PC-9 (cell line): ENCODE measurements at regions not wholly inside any gene's neighbourhood (a gene's known extent, or its start where the extent isn't known, plus 50 kb on each side); places are given as distances from the start of the nearest gene placed in this dataset.

Experiments
- BruUV-seq: library from RNA; stranded (reverse); fragments of 400-500 nt; replicated peaks from 2 replicates; lab custom pipeline; 2021; lab: Mats Ljungman, UMichigan
- CTCF ChIA-PET: fragments of 300-600 bp; sonication (Branson Sonifier 250); formaldehyde crosslinking; loops from one replicate; lab custom pipeline; 2022; ENCODE audit warnings: antibody characterized with exemption; lab: Charles Lee
- POLR2A ChIA-PET: fragments of 300-600 bp; sonication (Branson Sonifier 250); formaldehyde crosslinking; loops from one replicate; lab custom pipeline; 2022; ENCODE audit warnings: antibody characterized with exemption; ENCODE audit not compliant: unreplicated experiment; lab: Charles Lee
- DNase-seq, 2 experiments: peaks; one replicate each; pipeline versions ENCODE4 v3.0.0 to v3.0.0-alpha.2; 2015 to 2022; ENCODE audit warnings: mixed read lengths in 1 of 2
- H2AFZ ChIP-seq: fragments of 200-600 bp; sonication (generic); 2 replicates; pipeline ENCODE4 v1.8.1; 2017; ENCODE audit warnings: antibody characterized with exemption
- H3F3A ChIP-seq: fragments of 200-600 bp; sonication (generic); 2 replicates; pipeline ENCODE4 v1.8.1; 2017; ENCODE audit warnings: antibody characterized with exemption, mild to moderate bottlenecking, low read depth; ENCODE audit not compliant: insufficient read depth
- H3K27ac ChIP-seq: fragments of 200-600 bp; sonication (generic); 2 replicates; pipeline ENCODE4 v1.6.1; 2016; ENCODE audit warnings: mixed run types
- H3K27me3 ChIP-seq: fragments of 200-600 bp; sonication (generic); 2 replicates; pipeline ENCODE4 v1.6.1; 2016; ENCODE audit warnings: low read depth, mixed run types; ENCODE audit not compliant: insufficient read depth
- H3K36me3 ChIP-seq: fragments of 200-600 bp; sonication (generic); 2 replicates; pipeline ENCODE4 v1.6.1; 2016; ENCODE audit warnings: low read depth, mixed run types
- H3K4me1 ChIP-seq: fragments of 200-600 bp; sonication (generic); replicated peaks from 2 replicates; pipeline ENCODE4 v1.6.1; 2016; ENCODE audit warnings: mixed run types; ENCODE audit not compliant: insufficient read depth
- H3K4me2 ChIP-seq: fragments of 200-600 bp; sonication (generic); 2 replicates; pipeline ENCODE4 v1.6.1; 2017; ENCODE audit warnings: mixed run types
- H3K4me3 ChIP-seq: fragments of 200-600 bp; sonication (generic); 2 replicates; pipeline ENCODE4 v1.6.1; 2016; ENCODE audit warnings: mixed run types
- H3K79me2 ChIP-seq: fragments of 200-600 bp; sonication (generic); 2 replicates; pipeline ENCODE4 v1.6.1; 2017; ENCODE audit warnings: low read depth, mixed run types
- H3K9me2 ChIP-seq: fragments of 200-600 bp; sonication (generic); 2 replicates; pipeline ENCODE4 v1.8.1; 2017; ENCODE audit warnings: mild to moderate bottlenecking; ENCODE audit not compliant: insufficient read depth
- H3K9me3 ChIP-seq: fragments of 200-600 bp; sonication (generic); 2 replicates; pipeline ENCODE4 v1.8.1; 2016; ENCODE audit warnings: low read depth; ENCODE audit not compliant: insufficient read depth
- H4K20me1 ChIP-seq: fragments of 200-600 bp; sonication (generic); 2 replicates; pipeline ENCODE4 v1.8.1; 2017; ENCODE audit not compliant: insufficient read depth
- CTCF ChIP-seq: fragments of 200-600 bp; sonication (generic); conservative IDR thresholded peaks from 2 replicates; pipeline ENCODE4 v1.6.1; 2017; ENCODE audit warnings: mixed run types, antibody characterized with exemption, mild to moderate bottlenecking, moderate library complexity
- EZH2 ChIP-seq: fragments of 200-600 bp; sonication (generic); IDR thresholded peaks from 2 replicates; pipeline ENCODE4 v1.8.0; 2017; ENCODE audit warnings: antibody characterized with exemption, low read depth
- intact Hi-C: fragments of 100-400 bp; cut with micrococcal nuclease; formaldehyde crosslinking; loops from one replicate; pipeline ENCODE4 v1.10.0; 2022; ENCODE audit not compliant: unreplicated experiment

GRCh38 chr2:120477831-120478481, 132.0 kb downstream of the INHBB start:
- no peaks in the 10 kb centered on the region for H4K20me1 ChIP-seq
- H3K9me3 ChIP-seq = no peaks in the 10 kb centered on the region
- no peaks in the 10 kb centered on the region for H3K27me3 ChIP-seq
- no peaks in the 10 kb centered on the region for H3K36me3 ChIP-seq
- no peaks in the 10 kb centered on the region for H3K9me2 ChIP-seq
- POLR2A ChIA-PET = no interaction called here
- CTCF ChIA-PET = no interaction called here
- no peak overlapping the region for H3K4me2 ChIP-seq
- H2AFZ ChIP-seq = no peak overlapping the region
- no peak overlapping the region for H3K4me3 ChIP-seq
- no peaks in the 10 kb centered on the region for H3K79me2 ChIP-seq
- peaks cover 26% of the 10 kb centered on the region for H3K4me1 ChIP-seq
- no peak for TF ChIP-seq CTCF
- no peak for TF ChIP-seq EZH2
- no peak for DNase-seq
- BruUV-seq = no TSS peak
- no peak overlapping the region for H3K27ac ChIP-seq
- peaks cover 29% of the 10 kb centered on the region for H3F3A ChIP-seq
- intact Hi-C loops = loop anchor here (2.0 kb wide), 1 partner anchor 63 kb away; no protein-coding TSS in a partner anchor

- CTCF ChIA-PET = no interaction called here
- Histone ChIP-seq H3K27ac (no peak overlapping the region), H3K79me2 (no peaks in the 10 kb centered on the region), H3K4me2 (no peak overlapping the region), H2AFZ (no peak overlapping the region), H3K27me3 (no peaks in the 10 kb centered on the region), H3F3A (peaks cover 17% of the 10 kb centered on the region), H3K9me2 (no peaks in the 10 kb centered on the region), H3K4me3 (no peak overlapping the region), H3K36me3 (no peaks in the 10 kb centered on the region), H3K9me3 (no peaks in the 10 kb centered on the region), H3K4me1 (peaks cover 13% of the 10 kb centered on the region), H4K20me1 (no peaks in the 10 kb centered on the region)
- no TSS peak for BruUV-seq
- POLR2A ChIA-PET = no interaction called here
- TF ChIP-seq EZH2 = no peak
- DNase-seq = no peak
- intact Hi-C loops = no loop called here
Measured at GRCh38 chr2:120480346-120480902, 134.5 kb downstream of the INHBB start.

- BruUV-seq = no TSS peak
- H3K9me3 ChIP-seq = no peaks in the 10 kb centered on the region
- H3K4me3 ChIP-seq = no peak overlapping the region
- H3K27ac ChIP-seq = no peak overlapping the region
- H3K4me2 ChIP-seq = no peak overlapping the region
- no peaks in the 10 kb centered on the region for H4K20me1 ChIP-seq
- no peak overlapping the region for H2AFZ ChIP-seq
- H3K9me2 ChIP-seq = no peaks in the 10 kb centered on the region
- CTCF ChIA-PET = no interaction called here
- POLR2A ChIA-PET = no interaction called here
- H3K79me2 ChIP-seq = no peaks in the 10 kb centered on the region
- TF ChIP-seq EZH2 (no peak), CTCF (no peak)
- intact Hi-C loops = no loop called here
- peaks cover 12% of the 10 kb centered on the region; the same call in 1 of the 2 replicates for H3F3A ChIP-seq
- H3K27me3 ChIP-seq = no peaks in the 10 kb centered on the region
- H3K36me3 ChIP-seq = no peaks in the 10 kb centered on the region
- no peak for DNase-seq
- peaks cover 12% of the 10 kb centered on the region for H3K4me1 ChIP-seq
Measured at GRCh38 chr2:120480903-120481445, 135.0 kb downstream of the INHBB start.
